ENCODE measurements at regions not wholly inside any gene's neighbourhood (a gene's known extent, or its start where the extent isn't known, plus 50 kb on each side); places are given as distances from the start of the nearest gene placed in this dataset.

GRCh38 chr17:77375108-77375916 lies 234.5 kb downstream of the SEC14L1 start:
- DNase-seq (ENCODE audit: extremely low read depth, low read depth) = no peak

- no peak for DNase-seq (ENCODE audit: extremely low read depth, low read depth)
Measured at GRCh38 chr17:77375917-77376651, 235.3 kb downstream of the SEC14L1 start.

GRCh38 chr17:77376795-77377709 lies 236.3 kb downstream of the SEC14L1 start:
- no peak for DNase-seq (ENCODE audit: extremely low read depth, low read depth)

- DNase-seq (ENCODE audit: extremely low read depth, low read depth) = no peak
Measured at GRCh38 chr17:77377710-77378235, 237.0 kb downstream of the SEC14L1 start.

GRCh38 chr17:77378318-77379064 lies 237.7 kb downstream of the SEC14L1 start:
- no peak for DNase-seq (ENCODE audit: extremely low read depth, low read depth)

- DNase-seq (ENCODE audit: extremely low read depth, low read depth) = no peak
Measured at GRCh38 chr17:77379065-77379428, 238.3 kb downstream of the SEC14L1 start.

GRCh38 chr17:77379832-77380231 lies 239.1 kb downstream of the SEC14L1 start:
- no peak for DNase-seq (ENCODE audit: extremely low read depth, low read depth)

GRCh38 chr17:77380395-77381184 lies 239.8 kb downstream of the SEC14L1 start:
- no peak for DNase-seq (ENCODE audit: extremely low read depth, low read depth)

GRCh38 chr17:77381185-77381700 lies 240.5 kb downstream of the SEC14L1 start:
- no peak for DNase-seq (ENCODE audit: extremely low read depth, low read depth)

- no peak for DNase-seq (ENCODE audit: extremely low read depth, low read depth)
Measured at GRCh38 chr17:77381731-77382130, 241.0 kb downstream of the SEC14L1 start.

GRCh38 chr17:77382356-77382911 lies 241.7 kb downstream of the SEC14L1 start:
- DNase-seq (ENCODE audit: extremely low read depth, low read depth) = no peak

- no peak for DNase-seq (ENCODE audit: extremely low read depth, low read depth)
Measured at GRCh38 chr17:77382966-77383612, 242.3 kb downstream of the SEC14L1 start.

- DNase-seq (ENCODE audit: extremely low read depth, low read depth) = no peak
Measured at GRCh38 chr17:77383613-77384608, 243.1 kb downstream of the SEC14L1 start.

- DNase-seq (ENCODE audit: extremely low read depth, low read depth) = no peak
Measured at GRCh38 chr17:77385750-77386501, 245.2 kb downstream of the SEC14L1 start.

- no peak for DNase-seq (ENCODE audit: extremely low read depth, low read depth)
Measured at GRCh38 chr17:77386502-77387192, 245.9 kb downstream of the SEC14L1 start.

- no peak for DNase-seq (ENCODE audit: extremely low read depth, low read depth)
Measured at GRCh38 chr17:77387891-77388290, 247.1 kb downstream of the SEC14L1 start.

All from NCI-H460 (cell line).